ENCODE measurements at regions not wholly inside any gene's neighbourhood (a gene's known extent, or its start where the extent isn't known, plus 50 kb on each side); places are given as distances from the start of the nearest gene placed in this dataset.

DNA sequence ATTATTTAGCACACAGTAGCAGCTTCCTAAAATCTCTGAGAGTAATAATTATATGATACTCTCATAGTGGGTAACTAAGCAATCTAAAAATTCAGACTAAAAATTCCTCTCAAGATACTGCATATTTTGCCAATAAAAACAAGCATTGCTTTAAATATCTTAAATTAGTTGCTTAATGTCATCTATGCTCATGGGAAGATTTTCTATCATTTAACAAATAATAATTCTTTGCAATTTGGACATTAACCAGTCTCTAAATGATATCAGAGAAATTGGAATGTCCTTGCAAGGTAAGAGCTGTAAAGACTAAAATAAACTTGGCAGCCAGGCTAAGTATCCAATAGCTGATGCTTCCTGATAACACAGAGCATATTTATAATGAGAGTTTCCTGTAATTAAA, 221.8 kb downstream of the SNCAIP start:
- DNase-seq (ENCODE audit: extremely low read depth, low read depth): no peak
- H3K4me3 ChIP-seq (replicated peaks; ENCODE audit: low read depth, low read length): no peak overlapping the region
- TF ChIP-seq CTCF (IDR thresholded peaks at IDR 0.05; ENCODE audit: low read depth, low read length, missing control alignments): no peak

GRCh38 chr5:122534829-122535228, 222.8 kb downstream of the SNCAIP start:
- no peak overlapping the region for H3K4me3 ChIP-seq (replicated peaks; ENCODE audit: low read depth, low read length)
- TF ChIP-seq CTCF (IDR thresholded peaks at IDR 0.05; ENCODE audit: low read depth, low read length, missing control alignments): no peak
- no peak for DNase-seq (ENCODE audit: extremely low read depth, low read depth)

DNA sequence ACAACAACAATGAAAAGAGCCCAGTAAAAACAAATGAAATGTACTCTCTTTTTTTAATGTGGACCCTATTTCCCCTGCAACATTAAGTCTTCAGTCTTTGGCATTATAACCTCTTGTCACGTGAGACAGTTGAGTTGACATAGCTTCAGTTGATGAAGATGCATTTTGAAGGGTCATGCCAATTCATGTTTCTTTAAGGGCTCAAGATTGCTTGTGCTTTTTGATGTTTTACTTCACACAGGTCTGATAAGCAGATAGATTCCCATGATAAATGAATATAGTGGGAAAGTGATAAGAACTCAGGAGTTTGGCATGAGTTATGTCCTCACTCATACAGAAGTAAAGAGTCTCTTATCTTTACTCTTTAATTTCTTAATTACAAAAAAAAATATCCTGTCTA, 229.4 kb downstream of the SNCAIP start:
- H3K4me3 ChIP-seq (replicated peaks; ENCODE audit: low read depth, low read length): no peak overlapping the region
- DNase-seq (ENCODE audit: extremely low read depth, low read depth): no peak
- TF ChIP-seq CTCF (IDR thresholded peaks at IDR 0.05; ENCODE audit: low read depth, low read length, missing control alignments): no peak

DNA sequence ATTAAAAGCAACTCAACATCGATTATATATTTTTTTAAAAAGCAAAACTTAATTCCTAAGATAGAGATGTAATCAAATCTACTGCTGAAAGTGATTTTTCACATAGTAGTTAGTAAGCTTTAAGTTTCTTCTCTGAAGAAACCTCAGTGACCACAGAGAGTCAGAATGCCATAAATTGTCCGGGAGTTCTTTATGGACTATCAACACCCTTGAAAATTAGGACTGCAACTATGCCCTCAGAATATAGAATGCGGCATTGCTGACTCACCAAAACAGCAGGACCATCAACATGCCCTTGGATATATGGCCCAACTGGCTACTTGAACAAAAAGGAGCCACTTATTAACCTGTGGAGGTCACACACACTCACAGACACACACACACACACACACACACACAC, 228.9 kb upstream of the SNX2 start:
- no peak for TF ChIP-seq CTCF (IDR thresholded peaks at IDR 0.05; ENCODE audit: low read depth, low read length, missing control alignments)
- no peak for DNase-seq (ENCODE audit: extremely low read depth, low read depth)
- no peak overlapping the region for H3K4me3 ChIP-seq (replicated peaks; ENCODE audit: low read depth, low read length)

DNA sequence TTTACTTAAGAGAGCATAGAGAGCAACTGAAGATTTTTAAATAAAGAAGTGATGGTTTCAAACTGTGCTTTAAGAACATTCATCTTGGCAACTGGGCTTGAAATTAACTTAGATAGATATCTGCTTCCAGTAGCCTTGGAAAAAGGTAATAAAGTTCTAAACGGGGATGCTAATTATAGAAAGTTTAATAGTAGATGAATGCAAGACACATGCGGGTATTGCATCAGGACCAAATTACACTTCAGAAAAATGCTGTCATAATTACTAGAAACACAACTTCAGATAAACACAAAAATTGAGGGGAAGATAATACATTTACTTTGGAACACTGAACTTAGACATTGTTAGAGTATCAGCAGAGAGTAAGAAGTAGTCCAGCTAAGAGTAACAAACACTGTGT, 227.7 kb upstream of the SNX2 start:
- no peak for DNase-seq (ENCODE audit: extremely low read depth, low read depth)
- no peak overlapping the region for H3K4me3 ChIP-seq (replicated peaks; ENCODE audit: low read depth, low read length)
- no peak for TF ChIP-seq CTCF (IDR thresholded peaks at IDR 0.05; ENCODE audit: low read depth, low read length, missing control alignments)

GRCh38 chr5:122547669-122548068, 227.2 kb upstream of the SNX2 start:
- TF ChIP-seq CTCF (IDR thresholded peaks at IDR 0.05; ENCODE audit: low read depth, low read length, missing control alignments): no peak
- no peak overlapping the region for H3K4me3 ChIP-seq (replicated peaks; ENCODE audit: low read depth, low read length)

DNA sequence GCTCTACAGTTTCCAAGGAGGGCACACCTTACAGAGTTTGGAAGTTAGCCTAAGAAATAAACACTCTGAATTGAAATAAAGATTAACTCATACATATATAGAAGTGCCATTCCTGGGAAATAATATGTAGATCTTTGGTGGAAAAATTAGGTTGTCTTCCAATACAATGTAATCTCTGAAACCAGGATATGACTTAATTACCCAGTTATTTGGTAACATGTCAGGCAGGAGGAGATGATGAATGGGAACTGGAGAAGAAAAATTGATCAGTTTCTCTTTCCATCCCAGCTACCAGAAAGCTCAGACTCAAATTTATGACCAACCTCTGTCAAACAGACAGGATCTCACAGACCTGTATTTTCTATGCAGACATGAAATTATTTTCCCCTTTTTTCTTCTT, 215.2 kb upstream of the SNX2 start:
- no peak for TF ChIP-seq CTCF (IDR thresholded peaks at IDR 0.05; ENCODE audit: low read depth, low read length, missing control alignments)
- DNase-seq (ENCODE audit: extremely low read depth, low read depth): no peak
- no peak overlapping the region for H3K4me3 ChIP-seq (replicated peaks; ENCODE audit: low read depth, low read length)

More at GRCh38 chr5:122547669-122548068, 227.2 kb upstream of the SNX2 start:
- DNase-seq (ENCODE audit: extremely low read depth, low read depth): no peak
